ENCODE measurements at regions not wholly inside any gene's neighbourhood (a gene's known extent, or its start where the extent isn't known, plus 50 kb on each side); places are given as distances from the start of the nearest gene placed in this dataset.

GRCh38 chr11:70521475-70522308 lies 123.4 kb downstream of the CTTN start:
- TF ChIP-seq EZH2phosphoT487 (IDR thresholded peaks at IDR 0.05; ENCODE audit: low read depth, severe bottlenecking, unreplicated experiment) (no peak), CTCF (IDR thresholded peaks at IDR 0.05; ENCODE audit: poor library complexity) (no peak), EZH2 (IDR thresholded peaks at IDR 0.05; ENCODE audit: borderline replicate concordance) (no peak)
